ENCODE measurements at regions not wholly inside any gene's neighbourhood (a gene's known extent, or its start where the extent isn't known, plus 50 kb on each side); places are given as distances from the start of the nearest gene placed in this dataset.

DNA sequence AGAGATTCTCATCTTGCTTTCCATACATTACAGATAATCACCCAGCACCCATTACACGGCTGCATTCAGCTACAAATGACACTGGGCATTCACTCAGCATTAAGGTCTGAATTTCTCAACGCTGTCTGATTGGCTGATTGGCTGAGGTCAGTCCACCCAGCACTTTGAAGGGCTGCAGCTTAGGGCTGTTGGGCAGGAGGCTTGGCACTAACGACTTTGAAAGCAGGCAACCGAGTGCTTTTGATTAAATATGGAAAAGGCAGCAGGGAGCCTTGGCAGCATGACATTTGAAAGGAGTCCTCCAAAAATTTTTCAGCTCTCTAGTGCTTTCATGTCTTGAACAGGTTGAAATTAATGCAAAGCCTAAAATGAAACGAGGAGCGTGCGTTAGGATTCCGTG is 253.0 kb downstream of the DCDC2C start:
- WGBS = 77% methylated on average over 8 of the region's 8 CpGs
- no peak overlapping the region for H3K4me3 ChIP-seq (ENCODE audit: low read length in 2 of 2)
- no peak for DNase-seq (ENCODE audit: low read depth in 6 of 9, low spot score in 9 of 9)
- H3K36me3 ChIP-seq (ENCODE audit: control insufficient read depth in 2 of 2, insufficient read depth in 2 of 2, low read length in 1 of 2) = no peaks in the 10 kb centered on the region
- no peaks in the 10 kb centered on the region for H3K27me3 ChIP-seq (ENCODE audit: control insufficient read depth in 2 of 2, insufficient read depth in 1 of 2, low read length in 1 of 2)
- H3K4me1 ChIP-seq (ENCODE audit: control insufficient read depth in 2 of 2, insufficient read depth in 2 of 2, low read length in 2 of 2) = no peaks in the 10 kb centered on the region
- H3K9me3 ChIP-seq (ENCODE audit: control insufficient read depth in 2 of 2, insufficient read depth in 1 of 2, low read length in 1 of 2) = peaks cover 0 to 5% of the 10 kb centered on the region in 2 donors
- H3K27ac ChIP-seq (ENCODE audit: low read depth in 1 of 2, low read length in 1 of 2) = no peak overlapping the region

DNA sequence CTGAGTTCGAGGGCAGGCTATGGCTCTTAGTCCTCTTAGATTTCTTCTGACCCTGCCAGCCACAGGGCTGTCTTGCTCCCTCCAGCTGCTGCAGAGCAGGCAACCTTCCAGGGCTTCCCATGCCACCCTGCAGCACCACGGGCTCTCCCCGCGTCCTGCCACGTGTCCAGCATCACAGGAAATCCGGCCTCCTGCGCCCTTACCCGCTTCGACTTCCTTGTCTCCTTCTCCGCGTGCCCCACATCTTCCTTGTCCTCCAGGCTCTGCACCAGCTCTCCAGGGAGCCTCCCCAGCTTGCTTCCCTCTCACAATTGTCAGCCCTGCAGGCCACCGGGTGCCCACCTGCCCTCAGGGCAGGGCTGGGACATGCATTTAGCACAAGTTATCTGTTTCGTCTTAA is 253.5 kb downstream of the DCDC2C start:
- H3K36me3 ChIP-seq (ENCODE audit: control insufficient read depth in 2 of 2, insufficient read depth in 2 of 2, low read length in 1 of 2) = no peaks in the 10 kb centered on the region
- DNase-seq (ENCODE audit: low read depth in 6 of 9, low spot score in 9 of 9) = no peak
- H3K9me3 ChIP-seq (ENCODE audit: control insufficient read depth in 2 of 2, insufficient read depth in 1 of 2, low read length in 1 of 2) = peaks cover 0 to under 1% of the 10 kb centered on the region in 2 donors
- H3K27me3 ChIP-seq (ENCODE audit: control insufficient read depth in 2 of 2, insufficient read depth in 1 of 2, low read length in 1 of 2) = no peaks in the 10 kb centered on the region
- 86% methylated on average over 13 of the region's 13 CpGs for WGBS
- H3K4me1 ChIP-seq (ENCODE audit: control insufficient read depth in 2 of 2, insufficient read depth in 2 of 2, low read length in 2 of 2) = no peaks in the 10 kb centered on the region
- no peak overlapping the region for H3K4me3 ChIP-seq (ENCODE audit: low read length in 2 of 2)
- H3K27ac ChIP-seq (ENCODE audit: low read depth in 1 of 2, low read length in 1 of 2) = no peak overlapping the region

DNA sequence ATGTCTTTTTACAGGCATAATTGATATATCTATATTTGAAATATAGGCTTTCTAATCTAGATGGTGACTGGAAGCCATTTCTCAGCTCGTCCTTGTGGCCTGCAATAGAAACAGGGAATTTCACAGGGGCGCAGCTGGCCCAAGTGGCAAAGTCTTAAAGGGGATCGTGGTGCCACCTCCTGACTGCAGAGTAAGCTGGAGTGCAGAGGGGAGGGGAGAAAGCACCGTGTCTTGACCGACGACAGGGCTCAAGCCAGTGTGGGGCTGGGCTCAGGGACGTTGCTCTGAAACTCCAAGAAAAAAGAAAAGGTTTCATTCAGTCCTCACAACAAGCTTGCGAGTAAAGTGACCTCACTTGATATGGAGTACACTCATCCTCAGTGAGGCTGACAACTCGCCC is 255.1 kb downstream of the DCDC2C start:
- Histone ChIP-seq H3K9me3 (ENCODE audit: control insufficient read depth in 2 of 2, insufficient read depth in 1 of 2, low read length in 1 of 2) (no peaks in the 10 kb centered on the region), H3K36me3 (ENCODE audit: control insufficient read depth in 2 of 2, insufficient read depth in 2 of 2, low read length in 1 of 2) (no peaks in the 10 kb centered on the region), H3K4me1 (ENCODE audit: control insufficient read depth in 2 of 2, insufficient read depth in 2 of 2, low read length in 2 of 2) (no peaks in the 10 kb centered on the region), H3K27ac (ENCODE audit: low read depth in 1 of 2, low read length in 1 of 2) (no peak overlapping the region), H3K27me3 (ENCODE audit: control insufficient read depth in 2 of 2, insufficient read depth in 1 of 2, low read length in 1 of 2) (no peaks in the 10 kb centered on the region), H3K4me3 (ENCODE audit: low read length in 2 of 2) (no peak overlapping the region)
- DNase-seq (ENCODE audit: low read depth in 6 of 9, low spot score in 9 of 9) = no peak
- 79% methylated on average over 9 of the region's 9 CpGs for WGBS

DNA sequence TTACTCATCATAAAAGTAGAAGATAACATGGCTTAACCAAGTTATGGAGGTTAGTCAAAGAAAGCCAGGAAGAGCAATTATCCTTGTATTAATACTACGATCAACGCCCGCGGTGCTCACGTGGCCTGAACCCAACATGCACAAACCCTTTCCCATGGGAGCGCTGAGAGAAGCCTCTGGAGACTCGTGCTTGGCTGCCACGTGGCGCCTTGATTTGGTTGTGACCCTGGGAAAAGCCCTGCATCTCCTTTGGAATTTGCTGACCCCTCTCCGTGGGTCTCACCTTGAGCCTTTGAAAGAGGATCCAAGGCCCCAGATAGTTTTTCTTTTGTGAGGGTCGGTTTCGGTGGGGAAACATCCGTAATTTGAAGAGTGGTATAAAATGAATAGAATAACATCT is 255.6 kb downstream of the DCDC2C start:
- 58% methylated on average over 13 of the region's 13 CpGs for WGBS
- Histone ChIP-seq H3K4me3 (ENCODE audit: low read length in 2 of 2) (no peak overlapping the region), H3K9me3 (ENCODE audit: control insufficient read depth in 2 of 2, insufficient read depth in 1 of 2, low read length in 1 of 2) (no peaks in the 10 kb centered on the region), H3K27ac (ENCODE audit: low read depth in 1 of 2, low read length in 1 of 2) (no peak overlapping the region), H3K36me3 (ENCODE audit: control insufficient read depth in 2 of 2, insufficient read depth in 2 of 2, low read length in 1 of 2) (no peaks in the 10 kb centered on the region), H3K27me3 (ENCODE audit: control insufficient read depth in 2 of 2, insufficient read depth in 1 of 2, low read length in 1 of 2) (no peaks in the 10 kb centered on the region), H3K4me1 (ENCODE audit: control insufficient read depth in 2 of 2, insufficient read depth in 2 of 2, low read length in 2 of 2) (no peaks in the 10 kb centered on the region)
- no peak for DNase-seq (ENCODE audit: low read depth in 6 of 9, low spot score in 9 of 9)

DNA sequence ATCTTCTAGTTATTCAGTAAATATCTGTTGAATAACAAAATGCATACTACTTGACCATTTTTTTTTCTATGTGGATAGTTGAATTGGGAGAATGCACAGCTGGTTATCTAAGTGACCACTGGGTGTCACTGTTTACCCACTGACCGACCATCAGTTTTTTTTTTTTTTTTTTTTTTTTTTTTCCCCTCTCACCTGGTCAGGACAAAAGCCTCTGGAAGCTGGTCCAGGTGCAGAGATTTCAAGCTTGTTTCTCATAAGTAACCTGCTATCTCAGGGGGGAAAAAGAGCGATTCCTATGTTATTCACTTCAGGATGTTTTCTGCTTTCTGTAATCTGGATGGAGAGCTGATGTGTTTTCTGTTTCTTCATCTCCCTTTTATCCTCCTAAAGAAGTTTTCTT is 256.0 kb downstream of the DCDC2C start:
- Histone ChIP-seq H3K27me3 (ENCODE audit: control insufficient read depth in 2 of 2, insufficient read depth in 1 of 2, low read length in 1 of 2) (no peaks in the 10 kb centered on the region), H3K4me1 (ENCODE audit: control insufficient read depth in 2 of 2, insufficient read depth in 2 of 2, low read length in 2 of 2) (no peaks in the 10 kb centered on the region), H3K27ac (ENCODE audit: low read depth in 1 of 2, low read length in 1 of 2) (no peak overlapping the region), H3K36me3 (ENCODE audit: control insufficient read depth in 2 of 2, insufficient read depth in 2 of 2, low read length in 1 of 2) (no peaks in the 10 kb centered on the region), H3K4me3 (ENCODE audit: low read length in 2 of 2) (no peak overlapping the region), H3K9me3 (ENCODE audit: control insufficient read depth in 2 of 2, insufficient read depth in 1 of 2, low read length in 1 of 2) (no peaks in the 10 kb centered on the region)
- WGBS = 14% methylated on average over 2 of the region's 2 CpGs
- DNase-seq (ENCODE audit: low read depth in 6 of 9, low spot score in 9 of 9) = peak in 3 of 9 donors; percentile 12 to 23 (median 13)

DNA sequence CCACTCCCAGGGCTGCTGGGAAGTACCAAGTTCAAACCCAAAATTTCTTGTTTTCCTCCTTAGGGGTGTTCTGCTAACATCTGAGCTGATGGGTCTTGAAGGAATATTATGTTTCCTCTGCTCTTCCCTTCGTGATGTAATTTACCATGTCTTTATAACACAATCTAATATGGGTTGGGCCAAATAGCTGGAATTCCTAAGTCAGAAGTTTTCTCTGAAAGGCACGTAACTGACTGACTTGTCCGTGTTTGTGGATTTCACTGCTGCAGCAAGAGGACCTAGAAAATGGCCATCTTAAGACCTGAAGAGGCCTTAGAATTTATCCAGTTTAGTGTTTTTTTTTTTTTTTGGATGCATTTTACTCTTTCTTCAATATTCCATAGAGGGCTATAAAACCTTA is 256.7 kb downstream of the DCDC2C start:
- H3K27me3 ChIP-seq (ENCODE audit: control insufficient read depth in 2 of 2, insufficient read depth in 1 of 2, low read length in 1 of 2) = no peaks in the 10 kb centered on the region
- H3K9me3 ChIP-seq (ENCODE audit: control insufficient read depth in 2 of 2, insufficient read depth in 1 of 2, low read length in 1 of 2) = no peaks in the 10 kb centered on the region
- H3K4me3 ChIP-seq (ENCODE audit: low read length in 2 of 2) = no peak overlapping the region
- H3K4me1 ChIP-seq (ENCODE audit: control insufficient read depth in 2 of 2, insufficient read depth in 2 of 2, low read length in 2 of 2) = no peaks in the 10 kb centered on the region
- no peak for DNase-seq (ENCODE audit: low read depth in 6 of 9, low spot score in 9 of 9)
- 86% methylated on average over 3 of the region's 3 CpGs for WGBS
- no peaks in the 10 kb centered on the region for H3K36me3 ChIP-seq (ENCODE audit: control insufficient read depth in 2 of 2, insufficient read depth in 2 of 2, low read length in 1 of 2)
- H3K27ac ChIP-seq (ENCODE audit: low read depth in 1 of 2, low read length in 1 of 2) = no peak overlapping the region

DNA sequence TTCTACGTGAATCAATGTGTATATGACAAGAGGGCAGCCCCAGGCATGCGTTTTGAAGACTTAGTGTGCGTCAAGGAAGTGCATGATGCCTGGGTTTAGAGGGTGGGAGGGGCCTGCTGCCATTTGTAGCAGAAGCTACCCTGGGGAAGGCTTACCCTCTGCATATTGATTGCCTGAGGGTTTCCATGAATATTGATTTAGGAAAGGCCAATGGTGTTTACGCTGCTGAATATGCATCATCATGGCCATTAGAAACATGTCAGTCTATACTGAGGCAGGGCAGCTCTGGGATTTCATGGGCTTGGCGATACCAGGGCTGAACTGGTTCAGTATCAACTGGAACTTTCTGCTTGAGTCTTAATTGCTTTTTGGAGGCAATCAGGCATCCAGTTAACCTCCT is 259.3 kb downstream of the DCDC2C start:
- 88% methylated on average over 5 of the region's 5 CpGs for WGBS
- Histone ChIP-seq H3K4me1 (ENCODE audit: control insufficient read depth in 2 of 2, insufficient read depth in 2 of 2, low read length in 2 of 2) (no peaks in the 10 kb centered on the region), H3K4me3 (ENCODE audit: low read length in 2 of 2) (no peak overlapping the region), H3K27ac (ENCODE audit: low read depth in 1 of 2, low read length in 1 of 2) (no peak overlapping the region), H3K36me3 (ENCODE audit: control insufficient read depth in 2 of 2, insufficient read depth in 2 of 2, low read length in 1 of 2) (no peaks in the 10 kb centered on the region), H3K9me3 (ENCODE audit: control insufficient read depth in 2 of 2, insufficient read depth in 1 of 2, low read length in 1 of 2) (no peaks in the 10 kb centered on the region), H3K27me3 (ENCODE audit: control insufficient read depth in 2 of 2, insufficient read depth in 1 of 2, low read length in 1 of 2) (no peaks in the 10 kb centered on the region)
- no peak for DNase-seq (ENCODE audit: low read depth in 6 of 9, low spot score in 9 of 9)

DNA sequence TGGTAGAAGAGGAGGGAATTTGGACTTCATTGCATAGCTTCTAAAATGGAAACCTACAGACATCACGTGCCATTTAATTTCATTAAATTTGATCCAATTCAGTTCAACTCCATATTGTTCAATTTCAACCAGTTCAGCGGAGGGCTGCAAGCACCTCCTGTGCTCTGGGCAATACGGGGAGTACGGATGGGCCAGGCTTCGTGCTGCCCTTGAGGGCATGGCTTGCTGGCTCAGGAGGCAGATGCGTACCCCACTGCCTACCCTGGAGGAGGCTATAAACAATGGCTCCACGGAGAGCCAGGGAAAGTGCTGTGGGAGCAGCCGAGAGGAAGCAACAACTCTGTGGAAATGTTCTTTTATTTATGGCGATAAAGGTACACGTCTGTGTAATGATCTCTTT is 261.8 kb downstream of the DCDC2C start:
- Histone ChIP-seq H3K4me3 (ENCODE audit: low read length in 2 of 2) (no peak overlapping the region), H3K36me3 (ENCODE audit: control insufficient read depth in 2 of 2, insufficient read depth in 2 of 2, low read length in 1 of 2) (no peaks in the 10 kb centered on the region), H3K27ac (ENCODE audit: low read depth in 1 of 2, low read length in 1 of 2) (no peak overlapping the region), H3K4me1 (ENCODE audit: control insufficient read depth in 2 of 2, insufficient read depth in 2 of 2, low read length in 2 of 2) (no peaks in the 10 kb centered on the region), H3K27me3 (ENCODE audit: control insufficient read depth in 2 of 2, insufficient read depth in 1 of 2, low read length in 1 of 2) (no peaks in the 10 kb centered on the region), H3K9me3 (ENCODE audit: control insufficient read depth in 2 of 2, insufficient read depth in 1 of 2, low read length in 1 of 2) (no peaks in the 10 kb centered on the region)
- 93% methylated on average over 10 of the region's 10 CpGs for WGBS
- DNase-seq (ENCODE audit: low read depth in 6 of 9, low spot score in 9 of 9) = no peak

DNA sequence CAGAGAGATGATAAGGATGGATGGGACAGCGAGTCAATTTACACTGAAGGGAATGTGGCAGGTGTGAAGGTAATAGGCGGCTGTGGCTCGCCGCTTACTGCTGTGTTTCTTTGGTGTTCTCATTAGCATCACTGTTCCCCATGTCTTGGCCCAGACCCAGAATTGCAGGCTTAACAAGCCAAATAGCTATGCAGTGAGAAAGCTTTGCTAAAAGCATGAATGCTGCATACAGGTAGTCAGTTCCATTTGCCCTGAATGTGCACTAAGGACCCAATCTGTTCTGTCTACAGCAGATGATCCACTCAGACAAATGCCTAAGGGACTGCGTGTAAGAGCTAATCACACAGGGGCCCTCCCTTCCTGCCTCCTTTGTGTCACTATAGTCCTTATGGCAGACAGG is 262.6 kb downstream of the DCDC2C start:
- WGBS = 93% methylated on average over 5 of the region's 5 CpGs

DNA sequence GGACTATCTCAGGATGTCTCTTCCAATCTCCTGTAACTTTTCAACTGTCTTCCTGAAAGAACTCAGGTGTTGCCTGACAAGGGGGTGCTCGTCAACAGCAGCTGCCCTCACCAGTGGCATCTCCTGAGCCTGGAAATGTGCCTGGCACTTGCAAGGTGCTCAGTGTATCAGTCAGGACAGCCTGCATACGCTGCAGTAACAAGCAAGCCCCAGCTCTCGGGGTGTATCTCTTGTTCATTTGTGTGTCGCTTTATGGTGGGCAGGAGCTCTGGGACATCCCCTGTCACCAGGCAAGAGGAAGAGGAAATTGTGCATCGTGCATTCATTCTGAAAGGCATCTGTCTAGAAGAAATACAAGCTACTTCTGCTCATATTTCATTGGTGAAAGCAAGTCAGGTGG is 263.1 kb downstream of the DCDC2C start:
- Histone ChIP-seq H3K36me3 (ENCODE audit: control insufficient read depth in 2 of 2, insufficient read depth in 2 of 2, low read length in 1 of 2) (no peaks in the 10 kb centered on the region), H3K27me3 (ENCODE audit: control insufficient read depth in 2 of 2, insufficient read depth in 1 of 2, low read length in 1 of 2) (no peaks in the 10 kb centered on the region), H3K9me3 (ENCODE audit: control insufficient read depth in 2 of 2, insufficient read depth in 1 of 2, low read length in 1 of 2) (no peaks in the 10 kb centered on the region), H3K27ac (ENCODE audit: low read depth in 1 of 2, low read length in 1 of 2) (no peak overlapping the region), H3K4me3 (ENCODE audit: low read length in 2 of 2) (no peak overlapping the region), H3K4me1 (ENCODE audit: control insufficient read depth in 2 of 2, insufficient read depth in 2 of 2, low read length in 2 of 2) (no peaks in the 10 kb centered on the region)
- DNase-seq (ENCODE audit: low read depth in 6 of 9, low spot score in 9 of 9) = no peak
- 83% methylated on average over 5 of the region's 5 CpGs for WGBS

More for the DNA sequence above, 262.6 kb downstream of the DCDC2C start:
- Histone ChIP-seq H3K27ac (ENCODE audit: low read depth in 1 of 2, low read length in 1 of 2) (no peak overlapping the region), H3K9me3 (ENCODE audit: control insufficient read depth in 2 of 2, insufficient read depth in 1 of 2, low read length in 1 of 2) (no peaks in the 10 kb centered on the region), H3K4me3 (ENCODE audit: low read length in 2 of 2) (no peak overlapping the region), H3K4me1 (ENCODE audit: control insufficient read depth in 2 of 2, insufficient read depth in 2 of 2, low read length in 2 of 2) (no peaks in the 10 kb centered on the region), H3K36me3 (ENCODE audit: control insufficient read depth in 2 of 2, insufficient read depth in 2 of 2, low read length in 1 of 2) (no peaks in the 10 kb centered on the region), H3K27me3 (ENCODE audit: control insufficient read depth in 2 of 2, insufficient read depth in 1 of 2, low read length in 1 of 2) (no peaks in the 10 kb centered on the region)
- DNase-seq (ENCODE audit: low read depth in 6 of 9, low spot score in 9 of 9) = no peak
